Neural crest cell (in vitro differentiated cells): ENCODE measurements at regions not wholly inside any gene's neighbourhood (a gene's known extent, or its start where the extent isn't known, plus 50 kb on each side); places are given as distances from the start of the nearest gene placed in this dataset.
A peak's percentile ranks its signal among the peaks of the same experiment; 100 is the strongest.

Experiments
- DNase-seq: peaks from one replicate; pipeline ENCODE4 v3.0.0; 2021; ENCODE audit warnings: low read depth, mixed read lengths, low spot score
- H3K27ac Mint-ChIP-seq: one replicate; pipeline ENCODE4 v1.8.0; 2021; ENCODE audit warnings: mild to moderate bottlenecking, mixed read lengths; ENCODE audit not compliant: unreplicated experiment
- H3K27me3 Mint-ChIP-seq: 2 replicates; pipeline ENCODE4 v1.8.0; 2021; ENCODE audit warnings: low read depth, mild to moderate bottlenecking, mixed read lengths
- H3K36me3 Mint-ChIP-seq: 2 replicates; pipeline ENCODE4 v1.8.0; 2021; ENCODE audit warnings: low read depth, mild to moderate bottlenecking, mixed read lengths
- H3K4me1 Mint-ChIP-seq: 2 replicates; pipeline ENCODE4 v1.8.0; 2021; ENCODE audit warnings: mixed read lengths
- H3K4me3 Mint-ChIP-seq: one replicate; pipeline ENCODE4 v1.8.0; 2021; ENCODE audit warnings: mild to moderate bottlenecking, mixed read lengths
- H3K9me3 Mint-ChIP-seq: 2 replicates; pipeline ENCODE4 v1.8.0; 2021; ENCODE audit warnings: mixed read lengths
- TF ChIP-seq, protein P1 (sequence below): fragments of 200-600 bp; sonication (generic); conservative IDR thresholded peaks from 2 replicates; pipeline ENCODE4 v1.5.0; 2021; ENCODE audit warnings: antibody characterized with exemption, mild to moderate bottlenecking

- no peak for DNase-seq
- TF ChIP-seq, protein P1, sequence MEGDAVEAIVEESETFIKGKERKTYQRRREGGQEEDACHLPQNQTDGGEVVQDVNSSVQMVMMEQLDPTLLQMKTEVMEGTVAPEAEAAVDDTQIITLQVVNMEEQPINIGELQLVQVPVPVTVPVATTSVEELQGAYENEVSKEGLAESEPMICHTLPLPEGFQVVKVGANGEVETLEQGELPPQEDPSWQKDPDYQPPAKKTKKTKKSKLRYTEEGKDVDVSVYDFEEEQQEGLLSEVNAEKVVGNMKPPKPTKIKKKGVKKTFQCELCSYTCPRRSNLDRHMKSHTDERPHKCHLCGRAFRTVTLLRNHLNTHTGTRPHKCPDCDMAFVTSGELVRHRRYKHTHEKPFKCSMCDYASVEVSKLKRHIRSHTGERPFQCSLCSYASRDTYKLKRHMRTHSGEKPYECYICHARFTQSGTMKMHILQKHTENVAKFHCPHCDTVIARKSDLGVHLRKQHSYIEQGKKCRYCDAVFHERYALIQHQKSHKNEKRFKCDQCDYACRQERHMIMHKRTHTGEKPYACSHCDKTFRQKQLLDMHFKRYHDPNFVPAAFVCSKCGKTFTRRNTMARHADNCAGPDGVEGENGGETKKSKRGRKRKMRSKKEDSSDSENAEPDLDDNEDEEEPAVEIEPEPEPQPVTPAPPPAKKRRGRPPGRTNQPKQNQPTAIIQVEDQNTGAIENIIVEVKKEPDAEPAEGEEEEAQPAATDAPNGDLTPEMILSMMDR, result no peak
- Mint-ChIP-seq H3K9me3 (no peaks in the 10 kb centered on the region), H3K36me3 (no peaks in the 10 kb centered on the region), H3K4me3 (no peak overlapping the region), H3K27ac (no peak overlapping the region), H3K27me3 (peaks cover 37% of the 10 kb centered on the region), H3K4me1 (no peaks in the 10 kb centered on the region)
Observed at GRCh38 chr5:135088911-135089310, 54.9 kb upstream of the PITX1 start.

GRCh38 chr5:135087950-135088349 is 53.9 kb upstream of the PITX1 start:
- DNase-seq, result no peak
- no peaks in the 10 kb centered on the region for H3K9me3 Mint-ChIP-seq
- TF ChIP-seq, protein P1, result no peak
- no peak overlapping the region for H3K27ac Mint-ChIP-seq
- H3K4me3 Mint-ChIP-seq, result no peak overlapping the region
- peaks cover 37% of the 10 kb centered on the region for H3K27me3 Mint-ChIP-seq
- no peaks in the 10 kb centered on the region for H3K4me1 Mint-ChIP-seq
- H3K36me3 Mint-ChIP-seq, result no peaks in the 10 kb centered on the region

DNA sequence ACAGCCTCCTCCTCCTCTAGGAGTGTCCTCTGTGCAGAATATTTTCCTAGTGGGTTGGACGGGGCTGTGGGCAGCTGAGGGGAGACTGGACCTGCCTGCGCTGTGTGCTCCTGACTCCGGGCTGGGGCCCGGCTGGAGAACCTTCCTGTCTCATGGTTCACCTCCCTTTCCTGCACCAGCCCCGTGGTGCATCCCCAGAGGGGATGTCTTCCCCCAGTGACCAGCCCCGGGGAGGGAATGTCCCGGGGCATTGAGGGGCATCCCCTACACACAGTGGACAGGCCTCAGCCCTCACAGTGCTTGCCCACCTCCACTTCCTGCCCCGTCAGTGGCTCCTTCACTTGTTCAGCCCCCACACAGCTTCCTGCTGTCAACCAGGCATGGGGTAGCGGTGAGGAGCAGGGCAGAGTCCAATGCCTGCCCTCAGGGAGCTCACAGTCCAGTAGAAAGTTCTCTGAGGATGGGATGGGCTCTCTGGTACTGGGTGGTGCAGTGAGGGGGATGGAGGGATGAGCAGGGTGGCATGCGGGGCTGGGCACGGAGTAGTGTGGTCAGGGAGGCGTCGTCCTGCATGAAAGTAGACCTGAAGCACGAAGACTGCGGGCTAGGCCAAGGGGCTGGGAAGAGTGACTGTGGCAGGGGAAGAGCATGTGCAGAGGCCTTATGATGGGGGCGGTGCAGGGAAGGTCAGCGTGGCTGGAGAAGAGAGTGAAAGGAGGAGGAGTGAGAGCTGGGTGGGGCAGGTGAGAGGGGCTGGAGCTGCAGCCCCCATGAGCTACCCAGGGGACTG is 52.1 kb upstream of the PITX1 start:
- TF ChIP-seq, protein P1, result no peak
- Mint-ChIP-seq H3K27me3 (peaks cover 47% of the 10 kb centered on the region), H3K9me3 (peaks cover 12% of the 10 kb centered on the region), H3K36me3 (no peaks in the 10 kb centered on the region), H3K4me1 (no peaks in the 10 kb centered on the region), H3K4me3 (no peak overlapping the region), H3K27ac (peak overlapping the region; percentile 50)
- DNase-seq, result no peak

- Mint-ChIP-seq H3K27ac (no peak overlapping the region), H3K9me3 (peaks cover 17% of the 10 kb centered on the region), H3K27me3 (peaks cover 51% of the 10 kb centered on the region), H3K4me1 (no peaks in the 10 kb centered on the region), H3K36me3 (no peaks in the 10 kb centered on the region), H3K4me3 (no peak overlapping the region)
- DNase-seq, result no peak
- TF ChIP-seq, protein P1, result no peak
Observed at GRCh38 chr5:135085133-135085935, 51.3 kb upstream of the PITX1 start.
